BE2C (cell line): ENCODE measurements at regions not wholly inside any gene's neighbourhood (a gene's known extent, or its start where the extent isn't known, plus 50 kb on each side); places are given as distances from the start of the nearest gene placed in this dataset.

Experiments
- DNase-seq: peaks from one replicate; pipeline ENCODE4 v3.0.0-alpha.2; 2020
- H3K27me3 ChIP-seq: fragments of 250-450 bp; sonication (Bioruptor Pico); 2 replicates; pipeline ENCODE4 v1.5.1; 2020; ENCODE audit warnings: mild to moderate bottlenecking
- H3K36me3 ChIP-seq: fragments of 250-450 bp; sonication (Bioruptor Pico); 2 replicates; pipeline ENCODE4 v1.5.1; 2020; ENCODE audit warnings: mild to moderate bottlenecking
- H3K4me1 ChIP-seq: fragments of 250-450 bp; sonication (Bioruptor Pico); 2 replicates; pipeline ENCODE4 v1.5.1; 2020
- H3K4me3 ChIP-seq: 2 replicates; pipeline ENCODE4 v1.5.1; 2011; ENCODE audit warnings: low read depth, low read length
- H3K9me3 ChIP-seq: fragments of 250-450 bp; sonication (Bioruptor Pico); 2 replicates; pipeline ENCODE4 v1.5.1; 2020
- TF ChIP-seq, protein P1 (sequence below): IDR thresholded peaks from 2 replicates; pipeline ENCODE4 v1.5.1; 2012; ENCODE audit warnings: mild to moderate bottlenecking, low read depth, low read length

DNA sequence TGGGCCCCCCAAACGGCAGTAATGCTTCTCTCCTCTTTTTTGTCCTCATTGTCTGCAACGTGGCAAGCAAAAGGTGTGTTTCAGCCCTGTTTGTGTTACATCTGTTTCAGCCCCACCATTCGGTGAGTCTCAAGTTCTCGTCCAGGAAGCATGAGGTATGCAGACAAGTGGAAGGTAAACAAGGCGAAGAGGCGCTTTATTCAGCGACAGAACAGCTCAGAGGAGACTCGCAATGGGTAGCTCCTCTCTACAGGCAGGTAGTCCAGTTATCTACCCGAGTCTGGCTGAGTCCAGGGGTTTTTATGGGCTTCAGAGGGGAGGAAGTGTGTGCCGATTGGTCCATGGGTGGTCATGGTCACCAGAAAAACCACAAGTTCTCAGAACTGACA, 733.4 kb upstream of the CDH7 start:
- Histone ChIP-seq H3K9me3 (no peaks in the 10 kb centered on the region), H3K36me3 (no peaks in the 10 kb centered on the region), H3K4me1 (no peaks in the 10 kb centered on the region), H3K4me3 (no peak overlapping the region), H3K27me3 (no peaks in the 10 kb centered on the region)
- DNase-seq: no peak
- TF ChIP-seq, protein P1, sequence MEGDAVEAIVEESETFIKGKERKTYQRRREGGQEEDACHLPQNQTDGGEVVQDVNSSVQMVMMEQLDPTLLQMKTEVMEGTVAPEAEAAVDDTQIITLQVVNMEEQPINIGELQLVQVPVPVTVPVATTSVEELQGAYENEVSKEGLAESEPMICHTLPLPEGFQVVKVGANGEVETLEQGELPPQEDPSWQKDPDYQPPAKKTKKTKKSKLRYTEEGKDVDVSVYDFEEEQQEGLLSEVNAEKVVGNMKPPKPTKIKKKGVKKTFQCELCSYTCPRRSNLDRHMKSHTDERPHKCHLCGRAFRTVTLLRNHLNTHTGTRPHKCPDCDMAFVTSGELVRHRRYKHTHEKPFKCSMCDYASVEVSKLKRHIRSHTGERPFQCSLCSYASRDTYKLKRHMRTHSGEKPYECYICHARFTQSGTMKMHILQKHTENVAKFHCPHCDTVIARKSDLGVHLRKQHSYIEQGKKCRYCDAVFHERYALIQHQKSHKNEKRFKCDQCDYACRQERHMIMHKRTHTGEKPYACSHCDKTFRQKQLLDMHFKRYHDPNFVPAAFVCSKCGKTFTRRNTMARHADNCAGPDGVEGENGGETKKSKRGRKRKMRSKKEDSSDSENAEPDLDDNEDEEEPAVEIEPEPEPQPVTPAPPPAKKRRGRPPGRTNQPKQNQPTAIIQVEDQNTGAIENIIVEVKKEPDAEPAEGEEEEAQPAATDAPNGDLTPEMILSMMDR: no peak

DNA sequence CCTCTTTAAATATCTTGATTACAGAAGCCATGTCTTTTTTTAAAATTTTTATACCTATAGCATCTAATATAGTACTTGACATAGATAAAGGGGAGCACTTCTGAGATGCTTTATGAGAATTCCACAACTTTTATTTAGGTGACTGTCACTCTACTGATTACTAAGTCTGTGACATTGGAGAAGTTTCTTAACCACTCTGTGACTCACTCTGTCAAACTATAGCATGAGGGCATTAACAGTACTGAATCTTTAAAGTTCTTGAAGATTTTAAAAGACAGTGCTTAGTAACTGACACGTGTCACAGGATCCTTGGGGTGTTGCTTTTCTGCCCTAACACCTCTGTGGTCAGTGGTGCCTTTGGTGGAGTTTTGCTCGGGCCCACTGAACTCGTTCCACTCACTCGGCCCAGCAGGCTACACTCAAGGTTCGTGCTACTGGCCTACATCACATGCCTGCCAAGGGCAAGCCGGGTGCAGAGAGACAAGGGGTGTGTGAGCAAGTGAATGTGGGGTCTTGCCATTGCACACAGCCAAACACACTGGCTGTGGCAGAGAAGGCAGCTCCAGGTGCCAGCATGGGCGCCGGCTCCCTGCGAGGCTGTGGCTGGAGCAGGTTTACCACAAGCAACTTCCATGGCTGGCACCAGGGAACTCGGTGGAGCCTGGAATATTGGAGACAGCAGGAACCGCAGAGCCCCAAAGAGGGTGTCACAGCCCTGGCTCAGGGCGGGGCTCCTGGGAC, 734.0 kb upstream of the CDH7 start:
- Histone ChIP-seq H3K4me3 (no peak overlapping the region), H3K4me1 (no peaks in the 10 kb centered on the region), H3K9me3 (no peaks in the 10 kb centered on the region), H3K36me3 (no peaks in the 10 kb centered on the region), H3K27me3 (no peaks in the 10 kb centered on the region)
- DNase-seq: no peak
- TF ChIP-seq, protein P1: no peak

DNA sequence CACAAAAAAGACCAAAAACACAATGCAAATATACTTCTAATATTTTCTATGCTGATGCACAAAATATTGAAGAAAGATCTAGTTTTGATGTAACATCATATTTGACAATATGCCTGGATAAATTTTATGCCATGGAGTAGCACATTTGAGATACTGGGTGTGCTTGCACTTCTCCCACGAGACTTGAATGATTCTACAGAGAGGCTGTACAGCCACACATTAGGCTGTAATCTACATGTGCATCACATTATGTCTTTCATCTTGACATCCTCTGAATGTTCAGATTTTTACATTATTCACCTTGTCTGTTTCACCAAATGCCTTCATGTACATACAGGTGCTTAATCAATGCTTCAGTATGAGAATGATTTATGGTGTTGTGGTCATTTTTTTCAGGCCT, 756.4 kb upstream of the CDH7 start:
- Histone ChIP-seq H3K9me3 (no peaks in the 10 kb centered on the region), H3K4me1 (no peaks in the 10 kb centered on the region), H3K27me3 (no peaks in the 10 kb centered on the region), H3K36me3 (no peaks in the 10 kb centered on the region), H3K4me3 (no peak overlapping the region)
- no peak for DNase-seq
- TF ChIP-seq, protein P1: no peak

DNA sequence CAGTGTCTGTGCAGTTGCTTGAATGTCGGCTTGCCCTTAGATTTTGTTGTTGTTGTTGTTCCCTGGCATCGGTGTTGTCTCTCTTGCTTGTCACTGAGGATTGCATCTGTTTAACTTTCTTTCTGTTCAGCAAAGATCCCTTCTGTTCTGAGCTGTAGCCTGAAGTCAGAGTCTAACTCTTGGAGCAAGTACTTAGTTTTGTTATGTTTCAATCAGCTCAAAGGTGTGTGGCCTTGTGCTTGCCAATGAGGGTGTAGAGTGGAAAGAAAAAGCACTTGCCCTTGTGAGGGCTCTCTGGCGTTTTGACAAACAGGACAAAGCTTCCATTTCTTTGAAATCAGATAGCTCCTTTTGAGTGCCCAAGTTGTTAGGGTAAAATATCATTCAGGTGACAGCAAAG, 757.1 kb upstream of the CDH7 start:
- TF ChIP-seq, protein P1: no peak
- DNase-seq: no peak
- H3K4me1 ChIP-seq: no peaks in the 10 kb centered on the region
- no peaks in the 10 kb centered on the region for H3K9me3 ChIP-seq
- H3K4me3 ChIP-seq: no peak overlapping the region
- H3K27me3 ChIP-seq: no peaks in the 10 kb centered on the region
- no peaks in the 10 kb centered on the region for H3K36me3 ChIP-seq

DNA sequence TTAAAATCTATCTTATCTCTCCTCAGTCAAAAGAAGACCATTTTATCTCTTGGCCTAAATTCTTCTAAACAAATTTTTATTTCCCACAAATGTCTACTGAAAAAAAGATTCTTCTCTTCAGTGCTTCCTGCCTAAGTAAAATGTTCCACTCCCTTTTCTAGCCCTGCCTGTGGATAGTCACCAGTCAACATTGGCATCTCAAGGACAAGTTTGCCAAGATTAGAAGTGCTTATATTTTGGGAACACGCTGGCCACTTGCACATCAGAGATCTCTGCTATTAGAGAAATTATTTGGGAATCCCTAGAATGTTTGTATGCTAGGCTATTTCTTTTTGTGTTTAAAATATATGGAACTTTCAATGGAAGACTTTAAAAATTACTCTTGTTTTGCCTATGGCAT, 758.2 kb upstream of the CDH7 start:
- DNase-seq: no peak
- Histone ChIP-seq H3K9me3 (no peaks in the 10 kb centered on the region), H3K27me3 (no peaks in the 10 kb centered on the region), H3K36me3 (no peaks in the 10 kb centered on the region), H3K4me3 (no peak overlapping the region), H3K4me1 (no peaks in the 10 kb centered on the region)
- TF ChIP-seq, protein P1: no peak

DNA sequence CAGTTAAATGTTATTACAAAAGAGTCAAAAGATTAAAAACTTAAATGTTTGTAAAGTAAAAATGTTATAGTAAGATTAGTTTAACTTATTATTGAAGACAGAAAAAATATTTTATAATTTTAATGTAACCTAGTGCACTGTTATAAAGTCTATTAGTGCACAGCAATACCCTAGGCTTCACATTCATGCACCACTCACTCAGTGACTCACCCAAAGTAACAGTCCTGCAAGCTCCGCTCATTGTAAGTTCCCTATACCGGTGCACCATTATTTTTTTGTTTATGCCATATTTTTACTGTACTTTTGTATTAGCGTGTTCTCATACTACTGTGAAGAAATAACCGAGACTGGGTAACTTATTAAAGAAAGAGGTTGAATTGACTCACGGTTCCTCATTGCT, 759.7 kb upstream of the CDH7 start:
- no peak overlapping the region for H3K4me3 ChIP-seq
- DNase-seq: no peak
- no peaks in the 10 kb centered on the region for H3K36me3 ChIP-seq
- H3K27me3 ChIP-seq: no peaks in the 10 kb centered on the region
- H3K9me3 ChIP-seq: no peaks in the 10 kb centered on the region
- H3K4me1 ChIP-seq: no peaks in the 10 kb centered on the region
- TF ChIP-seq, protein P1: no peak
